Muscle layer of colon (tissue), 2 donors: ENCODE measurements at regions not wholly inside any gene's neighbourhood (a gene's known extent, or its start where the extent isn't known, plus 50 kb on each side); places are given as distances from the start of the nearest gene placed in this dataset.

Experiments used
- H3K27ac ChIP-seq: one replicate; pipeline ENCODE4 v1.7.0; 2013; ENCODE audit warnings: low read depth, mild to moderate bottlenecking, low read length, moderate library complexity
- H3K27me3 ChIP-seq, 2 donors: one replicate each; pipeline ENCODE4 v1.7.0; 2013; ENCODE audit warnings: low read length in 2 of 2, mild to moderate bottlenecking in 2 of 2; ENCODE audit not compliant: insufficient read depth in 2 of 2, control insufficient read depth in 1 of 2
- H3K36me3 ChIP-seq: one replicate; pipeline ENCODE4 v1.7.0; 2013; ENCODE audit warnings: mild to moderate bottlenecking, low read length; ENCODE audit not compliant: insufficient read depth
- H3K4me1 ChIP-seq: one replicate; pipeline ENCODE4 v1.7.0; 2013; ENCODE audit warnings: mild to moderate bottlenecking, low read length; ENCODE audit not compliant: insufficient read depth
- H3K4me3 ChIP-seq, 2 donors: one replicate each; pipeline ENCODE4 v1.7.0; 2013; ENCODE audit warnings: low read length in 2 of 2, low read depth in 1 of 2, mild to moderate bottlenecking in 1 of 2, moderate library complexity in 1 of 2
- H3K9ac ChIP-seq: one replicate; pipeline ENCODE4 v1.7.0; 2013; ENCODE audit warnings: low read length
- H3K9me3 ChIP-seq: one replicate; pipeline ENCODE4 v1.7.0; 2013; ENCODE audit warnings: mild to moderate bottlenecking, low read length
- donor health status: abdominal sarcoma.
- donor health status: Adenocarcinoma of cecum.

GRCh38 chr1:5620997-5621396 lies 371.2 kb downstream of the NPHP4 start:
- H3K27ac ChIP-seq, result no peak overlapping the region
- no peaks in the 10 kb centered on the region for H3K4me1 ChIP-seq
- H3K27me3 ChIP-seq, result no peaks in the 10 kb centered on the region
- H3K4me3 ChIP-seq, result no peak overlapping the region
- no peaks in the 10 kb centered on the region for H3K9me3 ChIP-seq
- no peak overlapping the region for H3K9ac ChIP-seq
- H3K36me3 ChIP-seq, result no peaks in the 10 kb centered on the region

DNA sequence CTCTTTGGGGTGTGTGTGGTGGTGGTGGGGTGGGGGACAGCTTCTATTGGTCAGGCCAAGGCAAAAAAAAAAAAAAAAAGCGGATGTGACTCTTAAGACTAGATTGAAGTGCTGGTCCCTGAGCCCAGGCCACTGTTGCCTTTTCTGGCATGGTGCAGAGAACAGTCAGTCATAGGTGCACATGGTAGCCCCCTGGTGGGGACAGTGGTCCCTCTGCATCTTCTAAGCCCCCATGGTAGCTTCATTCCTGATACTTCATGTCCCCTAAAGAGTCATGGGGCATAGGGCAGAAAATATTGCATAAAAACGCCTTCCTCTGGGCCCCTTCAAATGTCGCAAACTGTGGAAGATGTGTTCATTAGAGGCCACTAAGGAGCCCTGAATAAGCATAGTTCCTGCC lies 371.8 kb downstream of the NPHP4 start:
- Histone ChIP-seq H3K4me1 (no peaks in the 10 kb centered on the region), H3K9me3 (no peaks in the 10 kb centered on the region), H3K27me3 (no peaks in the 10 kb centered on the region), H3K27ac (no peak overlapping the region), H3K4me3 (no peak overlapping the region), H3K36me3 (no peaks in the 10 kb centered on the region), H3K9ac (no peak overlapping the region)

DNA sequence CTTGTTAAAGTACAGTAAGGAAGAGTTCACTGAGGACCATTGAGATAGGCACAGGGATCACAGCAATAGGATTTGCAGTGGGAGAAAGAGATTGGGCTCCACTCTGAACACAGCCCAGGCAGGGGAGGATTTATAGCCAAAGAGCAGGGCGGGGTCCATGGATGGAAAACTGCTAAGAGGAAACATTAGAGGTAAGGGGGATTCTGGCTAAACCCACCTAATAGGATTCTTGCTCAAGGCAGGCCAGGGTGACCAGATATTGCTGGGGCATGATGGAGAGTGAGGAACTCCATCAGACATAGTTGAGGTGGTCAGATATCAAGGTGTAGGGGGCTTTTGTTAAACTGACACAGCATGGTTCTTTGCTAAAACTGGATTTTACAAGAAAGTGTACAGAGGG lies 372.8 kb downstream of the NPHP4 start:
- H3K9me3 ChIP-seq, result no peaks in the 10 kb centered on the region
- no peaks in the 10 kb centered on the region for H3K36me3 ChIP-seq
- no peaks in the 10 kb centered on the region for H3K27me3 ChIP-seq
- no peak overlapping the region for H3K9ac ChIP-seq
- no peak overlapping the region for H3K27ac ChIP-seq
- no peak overlapping the region for H3K4me3 ChIP-seq
- H3K4me1 ChIP-seq, result no peaks in the 10 kb centered on the region

GRCh38 chr1:5617546-5617945 lies 374.7 kb downstream of the NPHP4 start:
- Histone ChIP-seq H3K9ac (no peak overlapping the region), H3K36me3 (no peaks in the 10 kb centered on the region), H3K27me3 (no peaks in the 10 kb centered on the region)

GRCh38 chr1:5617179-5617520 lies 375.1 kb downstream of the NPHP4 start:
- H3K4me1 ChIP-seq, result no peaks in the 10 kb centered on the region
- H3K27me3 ChIP-seq, result no peaks in the 10 kb centered on the region
- H3K9me3 ChIP-seq, result no peaks in the 10 kb centered on the region
- H3K9ac ChIP-seq, result no peak overlapping the region
- no peaks in the 10 kb centered on the region for H3K36me3 ChIP-seq
- no peak overlapping the region for H3K4me3 ChIP-seq
- H3K27ac ChIP-seq, result no peak overlapping the region

More at GRCh38 chr1:5617546-5617945, 374.7 kb downstream of the NPHP4 start:
- Histone ChIP-seq H3K4me1 (no peaks in the 10 kb centered on the region), H3K27ac (no peak overlapping the region), H3K4me3 (no peak overlapping the region), H3K9me3 (no peaks in the 10 kb centered on the region)

- no peaks in the 10 kb centered on the region for H3K9me3 ChIP-seq
- H3K4me1 ChIP-seq, result no peaks in the 10 kb centered on the region
- H3K9ac ChIP-seq, result no peak overlapping the region
- no peaks in the 10 kb centered on the region for H3K27me3 ChIP-seq
- no peak overlapping the region for H3K4me3 ChIP-seq
- H3K36me3 ChIP-seq, result no peaks in the 10 kb centered on the region
- H3K27ac ChIP-seq, result no peak overlapping the region
Observed at GRCh38 chr1:5616366-5617178, 375.7 kb downstream of the NPHP4 start.

GRCh38 chr1:5615076-5615475 lies 377.1 kb downstream of the NPHP4 start:
- no peaks in the 10 kb centered on the region for H3K36me3 ChIP-seq
- no peaks in the 10 kb centered on the region for H3K9me3 ChIP-seq
- H3K27ac ChIP-seq, result no peak overlapping the region
- no peak overlapping the region for H3K9ac ChIP-seq
- H3K4me1 ChIP-seq, result no peaks in the 10 kb centered on the region
- no peak overlapping the region for H3K4me3 ChIP-seq
- no peaks in the 10 kb centered on the region for H3K27me3 ChIP-seq

- no peaks in the 10 kb centered on the region for H3K4me1 ChIP-seq
- H3K4me3 ChIP-seq, result no peak overlapping the region
- H3K9ac ChIP-seq, result no peak overlapping the region
- no peak overlapping the region for H3K27ac ChIP-seq
- no peaks in the 10 kb centered on the region for H3K27me3 ChIP-seq
- no peaks in the 10 kb centered on the region for H3K9me3 ChIP-seq
- H3K36me3 ChIP-seq, result no peaks in the 10 kb centered on the region
Observed at GRCh38 chr1:5613900-5614299, 378.3 kb downstream of the NPHP4 start.

DNA sequence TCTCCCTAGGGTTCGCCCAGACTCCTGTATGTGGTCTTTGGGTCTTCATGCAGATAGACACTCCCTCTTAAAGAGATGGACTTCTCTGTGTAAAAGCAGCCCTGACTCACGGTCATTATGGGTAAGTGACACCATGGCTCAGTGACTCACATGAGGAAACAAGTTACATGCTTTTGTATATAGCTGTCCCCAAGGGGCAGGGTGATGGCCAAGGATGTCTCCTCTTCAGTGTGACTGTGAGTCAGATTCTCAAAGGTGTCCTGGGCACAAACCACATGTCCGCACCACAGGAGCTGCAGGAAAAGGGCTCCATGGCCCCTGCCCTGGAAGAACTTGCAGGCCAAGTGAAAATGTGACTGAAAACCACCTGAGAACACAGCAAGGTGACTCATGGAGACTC lies 380.4 kb downstream of the NPHP4 start:
- no peaks in the 10 kb centered on the region for H3K4me1 ChIP-seq
- no peak overlapping the region for H3K4me3 ChIP-seq
- H3K36me3 ChIP-seq, result no peaks in the 10 kb centered on the region
- no peak overlapping the region for H3K9ac ChIP-seq
- no peak overlapping the region for H3K27ac ChIP-seq
- H3K9me3 ChIP-seq, result no peaks in the 10 kb centered on the region
- H3K27me3 ChIP-seq, result no peaks in the 10 kb centered on the region

DNA sequence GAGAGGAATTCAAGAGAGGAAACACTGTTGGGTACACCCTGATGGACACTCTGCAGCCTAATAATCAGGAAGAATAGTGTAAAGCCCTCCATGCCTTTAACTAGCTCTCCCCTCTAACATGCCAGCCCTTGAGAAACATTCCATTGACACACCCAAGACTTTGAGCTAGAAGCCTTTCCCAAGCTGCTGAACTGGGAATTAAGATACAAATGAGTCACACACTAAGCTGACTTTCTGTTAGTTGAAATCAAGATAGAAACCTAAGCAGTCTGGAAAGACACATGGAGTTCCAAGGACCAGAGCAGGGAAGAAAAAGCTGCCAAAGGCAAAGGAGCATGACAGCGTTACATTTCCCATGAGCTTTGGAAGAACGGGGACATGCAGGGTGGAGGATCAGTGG lies 380.8 kb downstream of the NPHP4 start:
- no peaks in the 10 kb centered on the region for H3K36me3 ChIP-seq
- no peak overlapping the region for H3K4me3 ChIP-seq
- no peak overlapping the region for H3K27ac ChIP-seq
- H3K9me3 ChIP-seq, result no peaks in the 10 kb centered on the region
- no peaks in the 10 kb centered on the region for H3K4me1 ChIP-seq
- no peaks in the 10 kb centered on the region for H3K27me3 ChIP-seq
- no peak overlapping the region for H3K9ac ChIP-seq

GRCh38 chr1:5610432-5610831 lies 381.8 kb downstream of the NPHP4 start:
- H3K27me3 ChIP-seq, result no peaks in the 10 kb centered on the region
- no peak overlapping the region for H3K9ac ChIP-seq
- H3K4me3 ChIP-seq, result no peak overlapping the region

GRCh38 chr1:5603353-5604104 lies 388.7 kb downstream of the NPHP4 start:
- Histone ChIP-seq H3K36me3 (no peaks in the 10 kb centered on the region), H3K27ac (no peak overlapping the region), H3K9me3 (no peaks in the 10 kb centered on the region), H3K27me3 (peaks cover 0 to 5% of the 10 kb centered on the region in 2 donors), H3K9ac (no peak overlapping the region), H3K4me1 (no peaks in the 10 kb centered on the region), H3K4me3 (no peak overlapping the region)

More at GRCh38 chr1:5610432-5610831, 381.8 kb downstream of the NPHP4 start:
- H3K9me3 ChIP-seq, result no peaks in the 10 kb centered on the region
- no peaks in the 10 kb centered on the region for H3K36me3 ChIP-seq
- H3K27ac ChIP-seq, result no peak overlapping the region
- H3K4me1 ChIP-seq, result no peaks in the 10 kb centered on the region
